NCI-H1048 (cell line): ENCODE measurements at regions not wholly inside any gene's neighbourhood (a gene's known extent, or its start where the extent isn't known, plus 50 kb on each side); places are given as distances from the start of the nearest gene placed in this dataset.
"Not testable (repeated sequence)": the region's sequence is repeated elsewhere in the genome, so short reads cannot be mapped to it uniquely, and the experiment has no call there.

Source experiments
- DNase-seq: peaks from one replicate; lab custom pipeline; 2025; lab: John Stamatoyannopoulos, UW

DNA sequence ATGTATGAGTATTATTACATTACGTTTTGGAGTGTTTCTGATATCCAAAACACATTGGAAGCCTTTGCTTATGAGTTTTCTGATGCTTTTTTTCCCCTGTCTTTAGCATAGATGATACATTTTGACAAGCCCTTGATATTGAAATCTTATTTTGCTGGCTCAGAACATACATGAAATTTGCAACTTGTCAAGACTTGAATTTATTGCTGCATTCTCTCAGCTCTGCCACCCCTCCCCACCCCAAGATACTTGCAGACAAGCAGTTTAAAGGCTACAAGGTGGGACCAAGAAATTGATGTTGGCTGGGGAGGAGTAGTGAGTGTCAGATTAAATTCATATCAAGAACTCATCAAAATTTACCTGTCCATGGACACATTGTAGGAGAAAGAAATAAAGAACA, 160.2 kb downstream of the GJA1 start:
- no peak for DNase-seq

DNA sequence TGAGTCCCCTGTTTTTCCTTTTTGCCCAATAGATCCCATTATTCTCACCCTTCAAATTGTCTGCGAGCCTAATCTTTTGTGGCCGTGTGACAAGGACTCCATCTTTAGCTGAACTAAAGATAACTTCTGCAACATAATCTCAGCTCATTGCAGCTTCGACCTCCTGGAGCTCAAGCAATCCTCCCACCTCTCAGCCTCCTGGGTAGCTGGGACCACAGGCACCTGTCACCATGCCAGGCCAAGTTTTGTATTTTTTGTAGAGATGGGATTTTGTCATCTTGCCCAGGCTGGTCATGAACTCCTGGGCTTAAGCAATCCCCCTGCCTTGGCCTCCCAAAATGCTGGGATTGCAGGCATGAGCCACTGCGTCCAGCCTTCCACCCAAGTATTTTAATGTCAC, 161.0 kb downstream of the GJA1 start:
- no peak for DNase-seq

GRCh38 chr6:121597654-121598053, 162.2 kb downstream of the GJA1 start:
- no peak for DNase-seq

GRCh38 chr6:121599331-121599730, 163.9 kb downstream of the GJA1 start:
- DNase-seq, result not testable (repeated sequence)

- no peak for DNase-seq
Observed at GRCh38 chr6:121600389-121601168, 165.1 kb downstream of the GJA1 start.

DNA sequence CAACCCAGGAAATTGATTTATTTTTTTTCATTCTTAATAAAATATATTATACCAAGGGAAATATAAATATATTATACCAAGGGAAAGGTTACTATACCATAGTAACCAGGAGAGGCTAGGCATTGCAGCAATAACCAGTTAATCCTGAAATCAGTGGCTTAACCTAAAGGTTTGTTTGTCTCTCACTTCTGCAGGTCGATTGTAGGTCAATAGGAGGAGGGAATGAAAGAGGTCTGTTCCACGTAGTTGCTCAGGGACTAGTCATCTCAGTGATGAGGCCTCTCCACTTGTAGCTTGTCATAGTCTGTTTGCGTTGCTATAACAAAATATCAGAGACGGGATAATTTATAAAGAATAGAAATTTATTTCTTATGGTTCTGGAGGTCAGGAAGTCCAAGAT, 168.0 kb downstream of the GJA1 start:
- no peak for DNase-seq

DNA sequence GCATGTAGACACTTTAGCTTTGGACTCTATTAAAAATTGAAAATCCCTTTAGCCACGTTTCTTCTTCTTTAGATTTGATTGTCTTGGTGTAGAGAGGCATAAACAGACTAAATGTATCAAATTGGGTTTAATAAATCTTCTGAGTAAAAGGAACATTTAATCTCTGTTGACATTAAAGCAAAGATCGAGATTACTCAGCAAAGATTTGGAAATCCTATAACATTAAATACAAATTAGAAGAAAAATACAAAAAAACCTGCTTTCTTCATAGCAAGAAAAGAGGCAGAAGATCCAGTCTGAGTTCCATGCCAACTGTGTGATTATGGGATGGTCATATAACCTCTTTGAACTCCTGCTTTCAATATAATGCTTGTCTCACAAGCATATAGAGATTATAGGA, 172.3 kb downstream of the GJA1 start:
- no peak for DNase-seq

DNA sequence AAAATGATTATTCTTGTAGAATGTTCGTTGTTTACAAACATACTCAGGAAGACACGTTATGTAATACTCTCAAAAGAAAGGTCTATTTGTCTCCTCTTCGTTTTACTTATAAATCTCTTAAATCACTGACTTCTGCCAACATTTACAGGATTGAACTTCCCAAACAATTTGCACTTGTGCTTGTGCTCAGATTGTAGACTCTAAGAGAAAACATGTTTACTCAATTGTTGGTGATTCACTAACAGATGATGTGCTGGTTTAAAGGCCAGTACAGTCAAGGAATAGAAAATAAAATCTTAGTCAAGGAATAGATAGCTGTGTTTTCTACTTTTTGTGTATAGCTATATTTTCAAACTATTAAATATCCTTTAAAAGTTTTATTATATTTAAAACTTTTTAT, 172.8 kb downstream of the GJA1 start:
- DNase-seq, result no peak

GRCh38 chr6:121609281-121609680, 173.8 kb downstream of the GJA1 start:
- no peak for DNase-seq

DNA sequence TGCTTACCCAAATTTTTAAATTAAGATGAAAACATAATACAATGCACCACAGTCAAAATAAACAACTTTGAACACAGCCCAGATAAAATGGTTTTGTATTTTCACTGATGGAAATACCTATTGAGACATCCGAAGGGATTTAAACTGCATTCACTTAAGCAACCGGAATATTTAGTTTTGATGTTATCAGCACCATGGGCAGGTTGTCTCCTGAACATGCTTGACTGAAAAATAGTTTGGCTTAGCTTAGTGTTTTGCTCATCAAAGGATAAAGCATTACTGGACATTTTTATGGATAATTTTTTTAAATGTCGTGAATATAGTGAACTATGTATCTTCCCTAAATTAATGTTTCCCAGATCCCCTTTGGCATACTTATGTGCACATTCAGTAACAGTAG, 177.5 kb downstream of the GJA1 start:
- DNase-seq, result no peak

GRCh38 chr6:121614115-121614514, 178.7 kb downstream of the GJA1 start:
- DNase-seq, result no peak

- DNase-seq, result no peak
Observed at GRCh38 chr6:121615493-121615892, 180.0 kb downstream of the GJA1 start.

DNA sequence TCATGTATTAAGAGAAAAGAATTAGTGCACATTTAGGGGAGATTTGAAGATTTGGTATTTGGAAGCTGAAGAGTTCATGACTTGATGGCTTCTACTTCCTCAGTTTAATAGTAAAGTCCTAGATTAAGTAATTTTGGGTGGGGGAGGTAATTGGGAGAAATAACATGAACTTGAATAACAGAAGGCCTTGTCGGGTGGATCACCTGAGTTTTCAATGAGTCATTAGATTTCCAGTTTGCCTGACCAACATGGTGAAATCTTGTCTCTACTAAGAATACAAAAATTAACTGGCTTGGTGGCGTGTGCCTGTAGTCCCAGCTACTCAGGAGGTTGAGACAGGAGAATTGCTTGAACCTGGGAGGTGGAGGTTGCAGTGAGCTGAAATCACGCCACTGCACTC, 181.0 kb downstream of the GJA1 start:
- DNase-seq, result no peak

GRCh38 chr6:121617388-121617787, 181.9 kb downstream of the GJA1 start:
- DNase-seq, result no peak

- DNase-seq, result no peak
Observed at GRCh38 chr6:121619013-121619412, 183.6 kb downstream of the GJA1 start.

GRCh38 chr6:121619987-121620740, 184.7 kb downstream of the GJA1 start:
- DNase-seq, result no peak

DNA sequence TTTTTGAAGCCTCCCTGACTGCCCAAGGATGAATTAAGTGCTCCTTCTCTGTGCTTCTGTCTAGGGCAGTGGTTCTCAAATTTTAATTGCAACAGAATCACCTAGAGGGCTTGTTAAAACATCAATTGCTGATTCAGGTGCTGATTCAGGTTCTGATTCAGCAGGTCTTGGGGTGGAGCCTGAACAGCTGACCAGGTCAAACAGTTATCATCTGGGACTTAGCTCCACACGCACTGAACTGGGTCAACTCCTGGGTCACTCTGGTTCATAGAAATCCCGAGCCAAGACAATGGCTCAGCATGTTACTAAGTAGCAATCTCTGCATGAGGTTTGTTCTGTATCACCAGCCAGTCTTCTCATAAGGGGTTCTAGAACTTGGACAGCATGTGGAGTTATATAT, 192.3 kb downstream of the GJA1 start:
- DNase-seq, result no peak

DNA sequence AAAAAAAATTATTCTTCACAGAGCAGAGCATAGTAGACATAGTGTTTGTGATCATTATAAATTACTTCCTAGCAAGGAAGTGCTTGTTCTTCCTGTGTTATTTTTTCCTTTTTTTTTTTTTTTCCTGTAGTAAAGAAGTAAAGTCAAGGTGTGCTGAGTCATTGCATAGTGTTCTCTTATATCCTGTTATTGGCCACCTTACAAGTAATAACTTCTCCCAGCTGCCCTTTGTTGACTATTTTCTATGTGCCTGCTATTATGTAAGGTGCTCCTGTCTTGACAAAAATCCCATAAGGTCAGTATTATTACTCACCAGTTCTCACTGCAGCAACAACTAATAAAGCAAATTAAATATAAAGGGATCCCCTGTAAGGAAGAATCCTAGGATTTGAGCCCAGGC, 195.3 kb downstream of the GJA1 start:
- DNase-seq, result no peak

GRCh38 chr6:121631752-121632151, 196.3 kb downstream of the GJA1 start:
- not testable (repeated sequence) for DNase-seq

GRCh38 chr6:121633309-121633708, 197.9 kb downstream of the GJA1 start:
- DNase-seq, result no peak

GRCh38 chr6:121634586-121634985, 199.1 kb downstream of the GJA1 start:
- not testable (repeated sequence) for DNase-seq

- DNase-seq, result no peak
Observed at GRCh38 chr6:121635355-121635754, 199.9 kb downstream of the GJA1 start.

DNA sequence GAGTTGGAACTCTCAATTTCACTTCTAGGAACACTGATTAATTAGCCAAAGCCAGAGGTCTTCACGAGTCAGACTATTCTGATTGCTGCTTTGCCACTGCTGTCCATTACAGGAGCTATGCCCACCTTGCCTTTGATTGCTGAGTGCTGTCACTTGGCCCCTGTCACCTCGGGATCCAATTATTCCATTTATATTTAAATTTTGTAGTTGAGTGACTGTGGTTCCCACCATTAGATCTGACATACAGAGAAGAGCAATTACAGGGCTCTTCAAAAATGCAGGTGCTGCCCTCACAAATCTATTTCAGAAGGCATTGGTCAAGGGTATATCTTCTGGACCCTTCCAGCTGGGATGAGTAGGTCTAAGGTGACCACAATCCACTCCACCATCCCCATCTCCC, 200.8 kb downstream of the GJA1 start:
- DNase-seq, result not testable (repeated sequence)

- no peak for DNase-seq
Observed at GRCh38 chr6:121639021-121639420, 203.6 kb downstream of the GJA1 start.
